ENCODE measurements at regions not wholly inside any gene's neighbourhood (a gene's known extent, or its start where the extent isn't known, plus 50 kb on each side); places are given as distances from the start of the nearest gene placed in this dataset.

- H3K27ac ChIP-seq (ENCODE audit: low read depth, low read length), result no peak overlapping the region
- H3K27me3 ChIP-seq (ENCODE audit: low read length), result no peaks in the 10 kb centered on the region
- H3K9me3 ChIP-seq (ENCODE audit: insufficient read depth, low read length), result no peaks in the 10 kb centered on the region
- H3K4me2 ChIP-seq (ENCODE audit: low read depth, low read length, poor library complexity, severe bottlenecking), result no peak overlapping the region
- H4K20me1 ChIP-seq (ENCODE audit: low read depth, low read length), result no peaks in the 10 kb centered on the region
- no peak overlapping the region for H3K9ac ChIP-seq (ENCODE audit: low read length)
- H3K79me2 ChIP-seq (ENCODE audit: insufficient read depth, low read length), result no peaks in the 10 kb centered on the region
- no peak overlapping the region for H3K4me3 ChIP-seq (ENCODE audit: insufficient read depth, low read length, poor library complexity, severe bottlenecking)
- H3K36me3 ChIP-seq (ENCODE audit: low read length), result no peaks in the 10 kb centered on the region
- TF ChIP-seq, protein P1, sequence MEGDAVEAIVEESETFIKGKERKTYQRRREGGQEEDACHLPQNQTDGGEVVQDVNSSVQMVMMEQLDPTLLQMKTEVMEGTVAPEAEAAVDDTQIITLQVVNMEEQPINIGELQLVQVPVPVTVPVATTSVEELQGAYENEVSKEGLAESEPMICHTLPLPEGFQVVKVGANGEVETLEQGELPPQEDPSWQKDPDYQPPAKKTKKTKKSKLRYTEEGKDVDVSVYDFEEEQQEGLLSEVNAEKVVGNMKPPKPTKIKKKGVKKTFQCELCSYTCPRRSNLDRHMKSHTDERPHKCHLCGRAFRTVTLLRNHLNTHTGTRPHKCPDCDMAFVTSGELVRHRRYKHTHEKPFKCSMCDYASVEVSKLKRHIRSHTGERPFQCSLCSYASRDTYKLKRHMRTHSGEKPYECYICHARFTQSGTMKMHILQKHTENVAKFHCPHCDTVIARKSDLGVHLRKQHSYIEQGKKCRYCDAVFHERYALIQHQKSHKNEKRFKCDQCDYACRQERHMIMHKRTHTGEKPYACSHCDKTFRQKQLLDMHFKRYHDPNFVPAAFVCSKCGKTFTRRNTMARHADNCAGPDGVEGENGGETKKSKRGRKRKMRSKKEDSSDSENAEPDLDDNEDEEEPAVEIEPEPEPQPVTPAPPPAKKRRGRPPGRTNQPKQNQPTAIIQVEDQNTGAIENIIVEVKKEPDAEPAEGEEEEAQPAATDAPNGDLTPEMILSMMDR (IDR thresholded peaks at IDR 0.05; ENCODE audit: insufficient read depth, low read length, poor library complexity, severe bottlenecking), result no peak
- no peak for TF ChIP-seq EZH2phosphoT487 (conservative IDR thresholded peaks at IDR 0.05; ENCODE audit: low read length)
- H3F3A ChIP-seq (ENCODE audit: insufficient read depth), result no peaks in the 10 kb centered on the region
- H2AFZ ChIP-seq (ENCODE audit: low read depth, low read length, severe bottlenecking), result no peak overlapping the region
- no peaks in the 10 kb centered on the region for H3K9me2 ChIP-seq (replicated peaks; ENCODE audit: insufficient read depth, low read length)
Observed at GRCh38 chr13:47120282-47120681, 223.4 kb upstream of the HTR2A start.

DNA sequence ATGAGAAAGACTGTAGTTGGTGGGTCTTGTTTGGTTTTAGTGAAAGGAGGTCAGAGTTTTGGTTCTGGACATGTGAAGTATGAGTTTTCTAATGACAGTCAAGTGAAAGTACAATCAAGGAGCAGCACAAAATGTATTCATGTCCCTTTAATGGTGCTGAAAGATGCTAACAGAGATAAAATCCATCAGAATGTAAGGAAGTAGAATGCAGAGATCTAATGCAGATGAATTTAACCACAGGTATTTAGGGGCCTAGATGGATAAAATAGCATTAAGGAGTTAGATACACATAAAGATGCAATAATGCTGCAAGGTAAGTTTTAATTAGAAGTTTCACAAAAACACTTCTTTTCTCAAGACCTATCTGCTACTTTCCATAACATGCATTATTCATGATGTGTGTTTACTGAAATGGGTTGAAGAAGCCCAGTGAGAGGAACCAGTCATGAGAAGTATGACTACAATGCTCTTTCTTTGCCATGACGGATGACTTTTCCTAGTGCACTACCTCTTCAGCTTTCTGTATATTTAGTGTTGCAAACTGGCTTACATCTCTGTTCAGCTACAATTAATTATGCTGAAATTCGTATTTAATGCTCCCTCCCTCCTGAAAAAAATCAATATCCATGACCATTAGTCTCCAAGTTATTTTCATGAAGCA, 222.9 kb upstream of the HTR2A start:
- Histone ChIP-seq H3K9me2 (replicated peaks; ENCODE audit: insufficient read depth, low read length) (no peaks in the 10 kb centered on the region), H3K27ac (ENCODE audit: low read depth, low read length) (no peak overlapping the region), H3K79me2 (ENCODE audit: insufficient read depth, low read length) (no peaks in the 10 kb centered on the region), H3K27me3 (ENCODE audit: low read length) (no peaks in the 10 kb centered on the region), H3K4me2 (ENCODE audit: low read depth, low read length, poor library complexity, severe bottlenecking) (no peak overlapping the region), H3K9ac (ENCODE audit: low read length) (no peak overlapping the region), H3K9me3 (ENCODE audit: insufficient read depth, low read length) (no peaks in the 10 kb centered on the region), H3K4me3 (ENCODE audit: insufficient read depth, low read length, poor library complexity, severe bottlenecking) (no peak overlapping the region), H3F3A (ENCODE audit: insufficient read depth) (no peaks in the 10 kb centered on the region), H3K36me3 (ENCODE audit: low read length) (no peaks in the 10 kb centered on the region), H4K20me1 (ENCODE audit: low read depth, low read length) (no peaks in the 10 kb centered on the region), H2AFZ (ENCODE audit: low read depth, low read length, severe bottlenecking) (no peak overlapping the region)
- no peak for TF ChIP-seq EZH2phosphoT487 (conservative IDR thresholded peaks at IDR 0.05; ENCODE audit: low read length)
- TF ChIP-seq, protein P1 (IDR thresholded peaks at IDR 0.05; ENCODE audit: insufficient read depth, low read length, poor library complexity, severe bottlenecking), result no peak

DNA sequence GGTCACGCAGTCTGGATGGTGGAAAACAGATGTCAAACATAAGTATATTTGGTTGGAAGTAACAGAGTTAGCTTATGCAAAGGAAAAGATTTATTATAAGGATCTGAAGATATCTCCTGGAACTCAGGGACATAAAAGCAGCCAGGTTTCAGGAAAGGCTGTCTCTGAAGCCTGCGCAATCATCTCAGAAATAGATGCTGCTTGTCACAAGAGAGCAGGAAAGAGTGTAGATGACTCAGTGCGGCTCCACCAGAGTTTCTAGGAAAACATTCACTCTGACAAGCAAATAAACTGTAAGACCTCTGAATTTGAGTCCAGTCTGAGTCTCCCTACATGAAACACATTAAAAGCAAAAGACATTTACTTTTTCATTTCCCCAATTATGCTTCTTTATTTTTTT, 220.4 kb upstream of the HTR2A start:
- H3K36me3 ChIP-seq (ENCODE audit: low read length), result no peaks in the 10 kb centered on the region
- H4K20me1 ChIP-seq (ENCODE audit: low read depth, low read length), result no peaks in the 10 kb centered on the region
- H3K9me3 ChIP-seq (ENCODE audit: insufficient read depth, low read length), result no peaks in the 10 kb centered on the region
- no peaks in the 10 kb centered on the region for H3K9me2 ChIP-seq (replicated peaks; ENCODE audit: insufficient read depth, low read length)
- TF ChIP-seq EZH2phosphoT487 (conservative IDR thresholded peaks at IDR 0.05; ENCODE audit: low read length), result no peak
- TF ChIP-seq, protein P1 (IDR thresholded peaks at IDR 0.05; ENCODE audit: insufficient read depth, low read length, poor library complexity, severe bottlenecking), result no peak
- no peak overlapping the region for H3K9ac ChIP-seq (ENCODE audit: low read length)
- no peaks in the 10 kb centered on the region for H3F3A ChIP-seq (ENCODE audit: insufficient read depth)
- no peaks in the 10 kb centered on the region for H3K27me3 ChIP-seq (ENCODE audit: low read length)
- H3K4me3 ChIP-seq (ENCODE audit: insufficient read depth, low read length, poor library complexity, severe bottlenecking), result no peak overlapping the region
- no peak overlapping the region for H3K4me2 ChIP-seq (ENCODE audit: low read depth, low read length, poor library complexity, severe bottlenecking)
- H2AFZ ChIP-seq (ENCODE audit: low read depth, low read length, severe bottlenecking), result no peak overlapping the region
- no peak overlapping the region for H3K27ac ChIP-seq (ENCODE audit: low read depth, low read length)
- no peaks in the 10 kb centered on the region for H3K79me2 ChIP-seq (ENCODE audit: insufficient read depth, low read length)
